ENCODE measurements at regions not wholly inside any gene's neighbourhood (a gene's known extent, or its start where the extent isn't known, plus 50 kb on each side); places are given as distances from the start of the nearest gene placed in this dataset.

GRCh38 chr4:136489101-136489500 lies 1043.2 kb downstream of the PCDH18 start:
- no peak overlapping the region for H3K4me3 ChIP-seq (ENCODE audit: low read depth, low read length)
- no peak for TF ChIP-seq CTCF (IDR thresholded peaks at IDR 0.05; ENCODE audit: insufficient read depth, low read depth, low read length, missing control alignments)
- DNase-seq (ENCODE audit: low read depth) = no peak

DNA sequence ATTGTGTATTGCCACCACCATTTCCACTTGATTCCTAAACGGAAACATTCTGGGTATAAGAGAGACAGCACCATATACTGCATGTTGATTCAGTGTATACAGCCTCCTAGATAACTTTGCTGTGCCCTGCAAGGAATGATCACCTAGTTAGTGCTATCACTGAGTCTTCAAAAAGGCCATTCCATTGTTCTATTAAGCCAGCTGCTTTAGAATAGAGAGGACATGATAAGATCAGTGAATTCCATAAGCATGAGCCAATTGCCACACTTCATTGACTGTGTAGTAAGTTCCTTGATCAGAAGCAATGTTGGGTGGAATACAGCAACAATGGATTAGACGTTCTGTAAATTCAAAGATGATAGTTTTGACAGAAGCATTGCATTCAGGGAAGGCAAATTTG lies 1047.3 kb downstream of the PCDH18 start:
- DNase-seq (ENCODE audit: low read depth) = no peak
- H3K4me3 ChIP-seq (ENCODE audit: low read depth, low read length) = no peak overlapping the region
- no peak for TF ChIP-seq CTCF (IDR thresholded peaks at IDR 0.05; ENCODE audit: insufficient read depth, low read depth, low read length, missing control alignments)

DNA sequence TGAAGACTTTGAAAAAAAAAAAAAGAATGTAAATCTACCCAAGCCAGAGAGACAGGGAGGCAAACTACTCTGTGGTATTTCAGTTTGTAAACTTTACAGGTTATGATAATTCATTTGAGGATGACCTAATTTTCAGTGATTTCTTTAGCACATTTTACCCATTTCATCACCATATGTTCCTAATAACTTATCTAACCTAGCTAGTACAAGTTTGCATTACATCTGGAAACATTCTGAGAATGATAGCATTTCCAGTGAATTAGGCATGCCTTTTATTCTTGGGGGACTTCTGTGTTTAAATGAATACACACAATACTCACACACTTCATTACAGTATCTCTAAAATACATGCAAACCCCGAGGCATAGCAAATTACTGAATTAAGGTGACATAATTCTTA lies 1055.5 kb downstream of the PCDH18 start:
- TF ChIP-seq CTCF (IDR thresholded peaks at IDR 0.05; ENCODE audit: insufficient read depth, low read depth, low read length, missing control alignments) = no peak
- no peak overlapping the region for H3K4me3 ChIP-seq (ENCODE audit: low read depth, low read length)
- DNase-seq (ENCODE audit: low read depth) = no peak

- no peak for DNase-seq (ENCODE audit: low read depth)
- TF ChIP-seq CTCF (IDR thresholded peaks at IDR 0.05; ENCODE audit: insufficient read depth, low read depth, low read length, missing control alignments) = no peak
- no peak overlapping the region for H3K4me3 ChIP-seq (ENCODE audit: low read depth, low read length)
These were observed 1061.2 kb downstream of the PCDH18 start for GRCh38 chr4:136471051-136471450.

DNA sequence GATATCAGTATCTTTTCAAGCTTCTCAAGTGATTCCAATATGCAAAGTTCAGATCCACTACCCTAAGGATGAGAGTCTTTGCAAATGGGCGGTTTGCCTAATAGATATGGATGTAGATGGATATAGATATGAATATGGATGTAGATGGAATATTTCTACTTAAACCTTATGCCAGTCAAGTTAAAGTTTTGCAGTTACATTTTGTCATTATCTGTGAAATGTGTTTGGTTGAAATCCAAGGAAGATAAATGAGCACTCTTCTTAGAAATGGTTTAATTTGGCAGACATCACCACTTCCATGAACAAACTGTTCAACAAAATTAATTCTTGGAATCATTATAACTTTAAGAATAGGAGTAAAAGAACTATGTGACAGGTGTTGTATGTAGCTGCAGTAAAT lies 1066.6 kb downstream of the PCDH18 start:
- DNase-seq (ENCODE audit: low read depth) = no peak
- TF ChIP-seq CTCF (IDR thresholded peaks at IDR 0.05; ENCODE audit: insufficient read depth, low read depth, low read length, missing control alignments) = no peak
- no peak overlapping the region for H3K4me3 ChIP-seq (ENCODE audit: low read depth, low read length)

- no peak overlapping the region for H3K4me3 ChIP-seq (ENCODE audit: low read depth, low read length)
- DNase-seq (ENCODE audit: low read depth) = no peak
- no peak for TF ChIP-seq CTCF (IDR thresholded peaks at IDR 0.05; ENCODE audit: insufficient read depth, low read depth, low read length, missing control alignments)
These were observed 1068.4 kb downstream of the PCDH18 start for GRCh38 chr4:136463941-136464340.

GRCh38 chr4:136461533-136461932 lies 1070.8 kb downstream of the PCDH18 start:
- no peak overlapping the region for H3K4me3 ChIP-seq (ENCODE audit: low read depth, low read length)
- no peak for TF ChIP-seq CTCF (IDR thresholded peaks at IDR 0.05; ENCODE audit: insufficient read depth, low read depth, low read length, missing control alignments)
- DNase-seq (ENCODE audit: low read depth) = no peak
